WTC11 (cell line): ENCODE measurements at regions not wholly inside any gene's neighbourhood (a gene's known extent, or its start where the extent isn't known, plus 50 kb on each side); places are given as distances from the start of the nearest gene placed in this dataset.

Experiments
- ATAC-seq: fragments of 200-7000 bp; cut with Tn5 transposase; 2 replicates; pipeline ENCODE4 v1.10.0; 2021; ENCODE audit warnings: mild to moderate bottlenecking, moderate library complexity
- CTCF ChIA-PET: fragments of 300-600 bp; sonication (Branson Sonifier 250); formaldehyde crosslinking; loops from one replicate; lab custom pipeline; 2021; ENCODE audit warnings: antibody characterized with exemption; lab: Charles Lee
- POLR2A ChIA-PET: fragments of 350-600 bp; sonication (Branson Sonifier 250); formaldehyde crosslinking; loops from one replicate; lab custom pipeline; 2021; ENCODE audit warnings: antibody characterized with exemption; lab: Charles Lee
- DNase-seq: peaks from one replicate; pipeline ENCODE4 v3.0.0; 2021; ENCODE audit warnings: low spot score
- H3K27ac Mint-ChIP-seq: 2 replicates; pipeline ENCODE4 v1.8.0; 2021; ENCODE audit warnings: mixed read lengths
- H3K27me3 Mint-ChIP-seq: 2 replicates; pipeline ENCODE4 v1.8.0; 2021; ENCODE audit warnings: low read depth, mild to moderate bottlenecking, moderate library complexity, mixed read lengths
- H3K36me3 Mint-ChIP-seq: 2 replicates; pipeline ENCODE4 v1.8.0; 2021; ENCODE audit warnings: mixed read lengths
- H3K4me1 Mint-ChIP-seq: 2 replicates; pipeline ENCODE4 v1.8.0; 2022; ENCODE audit warnings: mixed read lengths
- H3K4me3 Mint-ChIP-seq: 2 replicates; pipeline ENCODE4 v1.8.0; 2021; ENCODE audit warnings: mild to moderate bottlenecking, moderate library complexity, mixed read lengths
- H3K9me3 Mint-ChIP-seq: 2 replicates; pipeline ENCODE4 v1.8.0; 2021; ENCODE audit warnings: mixed read lengths
- ATF3 ChIP-seq: sonication (generic); formaldehyde crosslinking; conservative IDR thresholded peaks from 2 replicates; pipeline ENCODE4 v1.8.1; 2022; ENCODE audit warnings: mild to moderate bottlenecking, missing genetic modification reagents
- E2F5 ChIP-seq: sonication (generic); formaldehyde crosslinking; IDR thresholded peaks from 2 replicates; pipeline ENCODE4 v1.8.1; 2022; ENCODE audit warnings: mild to moderate bottlenecking, moderate library complexity, missing genetic modification reagents
- ELF4 ChIP-seq: sonication (generic); formaldehyde crosslinking; IDR thresholded peaks from 2 replicates; pipeline ENCODE4 v1.8.1; 2022; ENCODE audit warnings: low read depth, mild to moderate bottlenecking, moderate library complexity, missing genetic modification reagents
- ERG ChIP-seq: fragments of 250-450 bp; sonication (Bioruptor Pico); IDR thresholded peaks from 2 replicates; pipeline ENCODE4 v1.8.0; 2021; ENCODE audit warnings: mild to moderate bottlenecking
- ESRRA ChIP-seq: sonication (generic); formaldehyde crosslinking; IDR thresholded peaks from 2 replicates; pipeline ENCODE4 v1.8.1; 2022; ENCODE audit warnings: mild to moderate bottlenecking, missing genetic modification reagents, borderline replicate concordance
- GTF2I ChIP-seq: fragments of 250-450 bp; sonication (Bioruptor Pico); conservative IDR thresholded peaks from 2 replicates; pipeline ENCODE4 v1.4.0; 2021; ENCODE audit warnings: mild to moderate bottlenecking
- HMGXB4 ChIP-seq: sonication (generic); formaldehyde crosslinking; IDR thresholded peaks from 2 replicates; pipeline ENCODE4 v1.8.1; 2023; ENCODE audit warnings: mild to moderate bottlenecking, moderate library complexity, missing genetic modification reagents
- MYBL2 ChIP-seq: sonication (generic); formaldehyde crosslinking; IDR thresholded peaks from 2 replicates; pipeline ENCODE4 v1.8.1; 2023; ENCODE audit warnings: mild to moderate bottlenecking, moderate library complexity, missing genetic modification reagents
- NR1H2 ChIP-seq: sonication (generic); formaldehyde crosslinking; IDR thresholded peaks from 2 replicates; pipeline ENCODE4 v1.9.0; 2021; ENCODE audit warnings: mild to moderate bottlenecking, moderate library complexity, missing genetic modification reagents
- PRRX2 ChIP-seq: fragments of 250-450 bp; sonication (Bioruptor Pico); IDR thresholded peaks from 2 replicates; pipeline ENCODE4 v1.8.0; 2021; ENCODE audit warnings: mild to moderate bottlenecking
- RORB ChIP-seq: fragments of 250-450 bp; sonication (Bioruptor Pico); IDR thresholded peaks from 2 replicates; pipeline ENCODE4 v1.9.0; 2021; ENCODE audit warnings: mild to moderate bottlenecking
- SMAD3 ChIP-seq: sonication (generic); formaldehyde crosslinking; IDR thresholded peaks from 2 replicates; pipeline ENCODE4 v1.8.0; 2022; ENCODE audit warnings: missing genetic modification reagents, mild to moderate bottlenecking, borderline replicate concordance
- SOX15 ChIP-seq: fragments of 250-450 bp; sonication (Bioruptor Pico); IDR thresholded peaks from 2 replicates; pipeline ENCODE4 v1.9.0; 2021; ENCODE audit warnings: mild to moderate bottlenecking
- TCF7 ChIP-seq: sonication (generic); formaldehyde crosslinking; IDR thresholded peaks from 2 replicates; pipeline ENCODE4 v1.8.0; 2022; ENCODE audit warnings: mild to moderate bottlenecking, low read depth, missing genetic modification reagents, moderate library complexity
- TEAD1 ChIP-seq: sonication (generic); formaldehyde crosslinking; IDR thresholded peaks from 2 replicates; pipeline ENCODE4 v1.8.0; 2022; ENCODE audit warnings: mild to moderate bottlenecking, missing genetic modification reagents
- TEAD4 ChIP-seq: sonication (generic); formaldehyde crosslinking; IDR thresholded peaks from 2 replicates; pipeline ENCODE4 v1.8.0; 2022; ENCODE audit warnings: mild to moderate bottlenecking, missing genetic modification reagents
- USF2 ChIP-seq: sonication (generic); formaldehyde crosslinking; IDR thresholded peaks from 2 replicates; pipeline ENCODE4 v1.8.1; 2023; ENCODE audit warnings: mild to moderate bottlenecking, missing genetic modification reagents, moderate library complexity
- ZBTB43 ChIP-seq: sonication (generic); formaldehyde crosslinking; IDR thresholded peaks from 2 replicates; pipeline ENCODE4 v1.8.1; 2023; ENCODE audit warnings: mild to moderate bottlenecking, missing genetic modification reagents
- ZNF532 ChIP-seq: fragments of 250-450 bp; sonication (Bioruptor Pico); IDR thresholded peaks from 2 replicates; pipeline ENCODE4 v1.9.0; 2021; ENCODE audit warnings: mild to moderate bottlenecking, borderline replicate concordance
- ZNF671 ChIP-seq: fragments of 250-450 bp; sonication (Bioruptor Pico); IDR thresholded peaks from 2 replicates; pipeline ENCODE4 v1.8.0; 2021; ENCODE audit warnings: mild to moderate bottlenecking

- TF ChIP-seq TCF7 (CRISPR knock-in tag) = no peak
Observed at GRCh38 chr4:67083496-67083895, 461.8 kb downstream of the CENPC start (continued).

- Mint-ChIP-seq H3K27ac (no peak overlapping the region), H3K4me1 (peaks cover 49% of the 10 kb centered on the region), H3K36me3 (no peaks in the 10 kb centered on the region), H3K9me3 (peaks cover 6% of the 10 kb centered on the region), H3K4me3 (no peak overlapping the region), H3K27me3 (no peaks in the 10 kb centered on the region)
- DNase-seq = no peak
- no peak for ATAC-seq
- POLR2A ChIA-PET = no interaction called here
- CTCF ChIA-PET = no interaction called here
- TF ChIP-seq RORB (CRISPR knock-in tag) = no peak
- no peak for TF ChIP-seq SOX15 (CRISPR knock-in tag)
- TF ChIP-seq E2F5 (CRISPR knock-in tag) = no peak
- no peak for TF ChIP-seq ATF3 (CRISPR knock-in tag)
- TF ChIP-seq GTF2I = no peak
- TF ChIP-seq SMAD3 = no peak
- TF ChIP-seq ZBTB43 = no peak
- TF ChIP-seq TEAD4 (CRISPR knock-in tag) = no peak
- no peak for TF ChIP-seq ELF4
- no peak for TF ChIP-seq HMGXB4
- TF ChIP-seq USF2 (CRISPR knock-in tag) = no peak
- no peak for TF ChIP-seq ZNF532 (CRISPR knock-in tag)
- no peak for TF ChIP-seq NR1H2 (CRISPR knock-in tag)
- TF ChIP-seq MYBL2 = no peak
- TF ChIP-seq ZNF671 (CRISPR knock-in tag) = no peak
- no peak for TF ChIP-seq TEAD1 (CRISPR knock-in tag)
- no peak for TF ChIP-seq ESRRA
- no peak for TF ChIP-seq ERG
- TF ChIP-seq PRRX2 (CRISPR knock-in tag) = no peak
- TF ChIP-seq, all 79 proteins: peak for 0
Observed at GRCh38 chr4:67082746-67083145, 462.6 kb downstream of the CENPC start.
